ENCODE measurements at regions not wholly inside any gene's neighbourhood (a gene's known extent, or its start where the extent isn't known, plus 50 kb on each side); places are given as distances from the start of the nearest gene placed in this dataset.
"Not testable (repeated sequence)": the region's sequence is repeated elsewhere in the genome, so short reads cannot be mapped to it uniquely, and the experiment has no call there.

DNA sequence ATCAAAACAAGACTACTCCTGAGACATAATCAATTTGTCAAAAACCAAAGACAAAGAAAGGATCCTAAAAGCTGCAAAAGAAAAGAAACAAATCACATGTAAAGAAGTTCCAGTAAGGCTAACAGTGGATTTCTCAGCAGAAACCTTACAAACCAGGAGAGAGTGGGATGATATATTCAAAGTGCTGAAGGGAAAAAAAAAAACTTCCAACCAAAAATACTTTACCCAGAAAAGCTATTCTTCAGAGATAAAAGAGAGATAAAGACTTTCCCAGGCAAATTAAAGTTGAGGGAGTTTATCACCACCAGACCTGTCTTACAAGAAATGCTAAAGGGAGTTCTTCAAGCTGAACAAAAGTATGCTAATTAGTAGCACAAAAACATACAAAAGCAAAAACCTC is 91.9 kb upstream of the PPP2R5C start:
- H3K4me3 ChIP-seq: no peak overlapping the region
- no peak overlapping the region for H3K27ac ChIP-seq
- H3K36me3 ChIP-seq: no peaks in the 10 kb centered on the region
- H3K4me1 ChIP-seq: no peaks in the 10 kb centered on the region
- intact Hi-C loops (cut with DNase I): no loop called here
- TF ChIP-seq CTCF (IDR thresholded peaks at IDR 0.05): no peak
- TF ChIP-seq POLR2A (IDR thresholded peaks at IDR 0.05): no peak
- peaks cover 0 to 39% (median 0%) of the 10 kb centered on the region in 4 donors for H3K27me3 ChIP-seq
- no peak for DNase-seq
- H3K9me3 ChIP-seq: peaks cover 0 to 13% (median 9%) of the 10 kb centered on the region in 3 donors

DNA sequence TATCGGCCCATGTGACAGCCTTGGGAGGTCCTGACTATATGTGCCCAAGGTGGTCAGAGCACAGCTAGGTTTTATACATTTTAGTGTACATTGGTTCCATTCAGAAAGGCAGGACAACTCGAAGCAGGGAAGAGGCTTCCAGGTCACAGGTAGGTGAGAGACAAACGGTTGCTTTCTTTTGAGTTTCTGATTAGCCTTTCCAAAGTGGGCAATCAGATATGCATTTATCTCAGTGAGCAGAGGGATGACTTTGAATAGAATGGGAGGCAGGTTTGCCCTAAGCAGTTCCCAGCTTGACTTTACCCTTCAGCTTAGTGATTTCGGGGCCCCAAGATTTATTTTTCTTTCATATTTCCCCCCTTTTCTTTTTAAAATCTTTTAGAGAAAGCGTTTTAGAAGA is 87.6 kb upstream of the PPP2R5C start:
- H3K36me3 ChIP-seq: no peaks in the 10 kb centered on the region
- intact Hi-C loops (cut with DNase I): no loop called here
- no peak overlapping the region for H3K27ac ChIP-seq
- WGBS, 2 donors: 59% methylated on average over 5 of the region's 5 CpGs
- H3K4me1 ChIP-seq: no peaks in the 10 kb centered on the region
- peaks cover 0 to 13% (median 9%) of the 10 kb centered on the region in 3 donors for H3K9me3 ChIP-seq
- H3K27me3 ChIP-seq: peaks cover 0 to 8% (median 0%) of the 10 kb centered on the region in 4 donors
- DNase-seq: no peak
- TF ChIP-seq POLR2A (IDR thresholded peaks at IDR 0.05): no peak
- no peak for TF ChIP-seq CTCF (IDR thresholded peaks at IDR 0.05)
- H3K4me3 ChIP-seq: no peak overlapping the region

- 90% methylated on average over 2 of the region's 2 CpGs; no CpG with 5 or more reads in 1 of the 2 donors for WGBS, 2 donors
- H3K4me1 ChIP-seq; H3K4me3 ChIP-seq; H3K36me3 ChIP-seq; DNase-seq; H3K9me3 ChIP-seq; H3K27ac ChIP-seq; H3K27me3 ChIP-seq; intact Hi-C loops (cut with DNase I): not testable (repeated sequence)
These were observed 85.7 kb upstream of the PPP2R5C start for GRCh38 chr14:101675835-101676234.

GRCh38 chr14:101677912-101678327 is 83.6 kb upstream of the PPP2R5C start:
- intact Hi-C loops (cut with DNase I); H3K27me3 ChIP-seq: not testable (repeated sequence)

GRCh38 chr14:101681795-101682194 is 79.7 kb upstream of the PPP2R5C start:
- no peaks in the 10 kb centered on the region for H3K9me3 ChIP-seq
- H3K27me3 ChIP-seq: peaks cover 0 to 11% (median 0%) of the 10 kb centered on the region in 4 donors
- H3K36me3 ChIP-seq: no peaks in the 10 kb centered on the region
- 88 to 90% methylated on average over 2 of the region's 2 CpGs for WGBS, 2 donors
- intact Hi-C loops (cut with DNase I): no loop called here
- no peak overlapping the region for H3K4me3 ChIP-seq
- TF ChIP-seq CTCF (IDR thresholded peaks at IDR 0.05) (no peak), POLR2A (IDR thresholded peaks at IDR 0.05) (no peak)
- no peak overlapping the region for H3K27ac ChIP-seq
- no peaks in the 10 kb centered on the region for H3K4me1 ChIP-seq
- no peak for DNase-seq

More at GRCh38 chr14:101677912-101678327, 83.6 kb upstream of the PPP2R5C start:
- H3K4me3 ChIP-seq, DNase-seq, H3K9me3 ChIP-seq, H3K27ac ChIP-seq, H3K4me1 ChIP-seq, H3K36me3 ChIP-seq: not testable (repeated sequence)
- 87 to 90% methylated on average over 9 to 11 of the region's 11 CpGs for whole genome bisulfite sequencing, 2 donors

- no peaks in the 10 kb centered on the region for H3K9me3 ChIP-seq
- TF ChIP-seq CTCF (IDR thresholded peaks at IDR 0.05): no peak
- TF ChIP-seq POLR2A (IDR thresholded peaks at IDR 0.05): no peak
- intact Hi-C loops (cut with DNase I): no loop called here
- WGBS, 2 donors: 75 to 78% methylated on average over 6 of the region's 6 CpGs
- no peaks in the 10 kb centered on the region for H3K4me1 ChIP-seq
- H3K36me3 ChIP-seq: no peaks in the 10 kb centered on the region
- H3K27me3 ChIP-seq: peaks cover 0 to 19% (median 0%) of the 10 kb centered on the region in 4 donors
- H3K4me3 ChIP-seq: no peak overlapping the region
- H3K27ac ChIP-seq: no peak overlapping the region
- DNase-seq: no peak
These were observed 78.1 kb upstream of the PPP2R5C start for GRCh38 chr14:101683365-101683764.

All from esophagus squamous epithelium (tissue), 5 donors.